HCT116 (cell line): ENCODE measurements at regions not wholly inside any gene's neighbourhood (a gene's known extent, or its start where the extent isn't known, plus 50 kb on each side); places are given as distances from the start of the nearest gene placed in this dataset.

Experiments used
- ATAC-seq: fragments of 200-7000 bp; cut with Tn5 transposase; 2 replicates; pipeline ENCODE4 v1.9.1; 2020; ENCODE audit warnings: mild to moderate bottlenecking, moderate library complexity
- BruUV-seq: library from RNA; stranded (reverse); fragments of 400-500 nt; replicated peaks from 2 replicates; lab custom pipeline; 2021; lab: Mats Ljungman, UMichigan
- CTCF ChIA-PET: fragments of 300-600 bp; sonication (Branson Sonifier 250); formaldehyde crosslinking; loops from one replicate; lab custom pipeline; 2021; ENCODE audit warnings: antibody characterized with exemption; lab: Charles Lee
- POLR2A ChIA-PET: fragments of 300-600, 350-600 bp; sonication (Branson Sonifier 250); formaldehyde crosslinking; loops from one replicate; lab custom pipeline; 2021; ENCODE audit warnings: antibody characterized with exemption; lab: Charles Lee
- RAD21 ChIA-PET, 2 experiments: fragments of 300-600 bp; sonication (Branson Sonifier 250); formaldehyde crosslinking; loops; one replicate each; lab custom pipeline; 2023; ENCODE audit warnings: low total read pairs in 2 of 2; ENCODE audit not compliant: uncharacterized antibody in 2 of 2, unreplicated experiment in 2 of 2, low non-redundant PET in 1 of 2; lab: Charles Lee
- DNase-seq: peaks from one replicate; pipeline ENCODE4 v3.0.0-alpha.2; 2010; ENCODE audit warnings: low read depth, low spot score
- H2AFZ ChIP-seq: fragments of 200-600 bp; shearing (Covaris generic), sonication (generic); 2 replicates; pipeline ENCODE4 v1.6.1; 2017; ENCODE audit warnings: low read depth, mixed run types, mixed read lengths, antibody characterized with exemption, low read length; ENCODE audit not compliant: poor library complexity, severe bottlenecking
- H3K27ac ChIP-seq: 2 replicates; pipeline ENCODE4 v1.5.1; 2012; ENCODE audit warnings: low read depth, low read length
- H3K27me3 ChIP-seq: fragments of 200-600 bp; sonication (generic); 2 replicates; pipeline ENCODE4 v1.6.1; 2016; ENCODE audit warnings: mixed run types, low read length, mixed read lengths; ENCODE audit not compliant: insufficient read depth
- H3K36me3 ChIP-seq, 2 experiments: fragments of 200-500 bp in 1 of 2; fragments of 200-600 bp in 1 of 2; sonication (Bioruptor generic) in 1 of 2; sonication (generic) in 1 of 2; 2 replicates each; pipeline versions ENCODE4 v1.5.1 to v1.6.1; 2014 to 2016; ENCODE audit warnings: low read length in 2 of 2, inconsistent platforms in 1 of 2, mixed read lengths in 1 of 2, mixed run types in 1 of 2; ENCODE audit not compliant: insufficient read depth in 2 of 2, control insufficient read depth in 1 of 2
- H3K4me1 ChIP-seq, 2 experiments: fragments of 200-600 bp in 1 of 2; sonication (generic) in 1 of 2; 2 replicates each; pipeline versions ENCODE4 v1.5.1 to v1.6.1; 2012 to 2017; ENCODE audit warnings: low read length in 2 of 2, inconsistent platforms in 1 of 2, mild to moderate bottlenecking in 1 of 2, mixed read lengths in 1 of 2, mixed run types in 1 of 2, moderate library complexity in 1 of 2; ENCODE audit not compliant: insufficient read depth in 2 of 2, control insufficient read depth in 1 of 2
- H3K4me2 ChIP-seq: fragments of 200-600 bp; sonication (generic); 2 replicates; pipeline ENCODE4 v1.6.1; 2017; ENCODE audit warnings: mixed run types, low read length, mixed read lengths
- H3K4me3 ChIP-seq, 2 experiments: fragments of 200-600 bp in 1 of 2; sonication (generic) in 1 of 2; replicated peaks in 1 of 2; 2 replicates each; pipeline ENCODE4 v1.5.1; 2011 to 2016; ENCODE audit warnings: low read length in 2 of 2, control low read depth in 1 of 2, low read depth in 1 of 2, mild to moderate bottlenecking in 1 of 2, mixed read lengths in 1 of 2, mixed run types in 1 of 2
- H3K79me2 ChIP-seq: fragments of 200-600 bp; sonication (generic); 2 replicates; pipeline ENCODE4 v1.6.1; 2017; ENCODE audit warnings: mild to moderate bottlenecking, mixed run types, low read length, moderate library complexity, mixed read lengths; ENCODE audit not compliant: insufficient read depth
- H3K9ac ChIP-seq: fragments of 200-600 bp; sonication (generic); 2 replicates; pipeline ENCODE4 v1.6.1; 2016; ENCODE audit warnings: low read length, mixed read lengths
- H3K9me2 ChIP-seq: fragments of 200-600 bp; sonication (generic), shearing (Covaris generic); 2 replicates; pipeline ENCODE4 v1.6.1; 2017; ENCODE audit warnings: mixed run types, mild to moderate bottlenecking, moderate library complexity; ENCODE audit not compliant: insufficient read depth
- H3K9me3 ChIP-seq, 2 experiments: fragments of 200-500 bp in 1 of 2; fragments of 200-600 bp in 1 of 2; sonication (Bioruptor generic) in 1 of 2; sonication (generic) in 1 of 2; 2 replicates each; pipeline ENCODE4 v1.6.1; 2014 to 2017; ENCODE audit warnings: low read length in 2 of 2, mixed read lengths in 2 of 2, inconsistent platforms in 1 of 2, low read depth in 1 of 2, mild to moderate bottlenecking in 1 of 2, mixed run types in 1 of 2, moderate library complexity in 1 of 2; ENCODE audit not compliant: control insufficient read depth in 1 of 2, insufficient read depth in 1 of 2
- H4K20me1 ChIP-seq: fragments of 200-600 bp; sonication (generic), shearing (Covaris generic); 2 replicates; pipeline ENCODE4 v1.6.1; 2017; ENCODE audit warnings: mixed run types, mild to moderate bottlenecking, moderate library complexity; ENCODE audit not compliant: insufficient read depth
- CBX3 ChIP-seq: IDR thresholded peaks from 2 replicates; pipeline ENCODE4 v1.6.1; 2012; ENCODE audit warnings: low read depth
- CEBPB ChIP-seq: IDR thresholded peaks from 2 replicates; pipeline ENCODE4 v1.6.1; 2012; ENCODE audit warnings: low read depth
- EGR1 ChIP-seq: IDR thresholded peaks from 2 replicates; pipeline ENCODE4 v1.6.1; 2012; ENCODE audit warnings: low read depth
- ELF1 ChIP-seq: IDR thresholded peaks from 2 replicates; pipeline ENCODE4 v1.6.1; 2012; ENCODE audit warnings: low read depth, borderline replicate concordance
- EZH2phosphoT487 ChIP-seq: fragments of 200-600 bp; IDR thresholded peaks from 2 replicates; pipeline ENCODE4 v1.6.1; 2018; ENCODE audit warnings: antibody characterized with exemption, borderline replicate concordance
- FOSL1 ChIP-seq: IDR thresholded peaks from 2 replicates; pipeline ENCODE4 v1.6.1; 2012; ENCODE audit warnings: low read depth
- POLR2A ChIP-seq: IDR thresholded peaks from 2 replicates; pipeline ENCODE4 v1.7.0; 2011; ENCODE audit warnings: borderline replicate concordance; ENCODE audit not compliant: insufficient read depth, insufficient read length; ENCODE audit errors: extremely low read depth
- POLR2AphosphoS5 ChIP-seq: IDR thresholded peaks from 2 replicates; pipeline ENCODE4 v1.6.1; 2011; ENCODE audit warnings: mild to moderate bottlenecking, low read depth, low read length, moderate library complexity
- RAD21 ChIP-seq: IDR thresholded peaks from 2 replicates; pipeline ENCODE4 v1.6.1; 2012; ENCODE audit warnings: low read depth, mild to moderate bottlenecking
- SIN3A ChIP-seq: IDR thresholded peaks from 2 replicates; pipeline ENCODE4 v1.6.1; 2012; ENCODE audit warnings: low read depth
- SP1 ChIP-seq: IDR thresholded peaks from 2 replicates; pipeline ENCODE4 v1.6.1; 2012; ENCODE audit warnings: low read depth
- TCF7L2 ChIP-seq: IDR thresholded peaks from 2 replicates; pipeline ENCODE4 v1.7.0; 2011; ENCODE audit warnings: borderline replicate concordance, inconsistent platforms; ENCODE audit not compliant: insufficient read depth, insufficient read length; ENCODE audit errors: extremely low read depth
- YY1 ChIP-seq: IDR thresholded peaks from 2 replicates; pipeline ENCODE4 v1.6.1; 2011; ENCODE audit warnings: low read length, low read depth, moderate library complexity, mild to moderate bottlenecking; ENCODE audit not compliant: insufficient replicate concordance; ENCODE audit errors: extremely low read depth
- ZFX ChIP-seq: fragments of 450-650 bp; IDR thresholded peaks from 2 replicates; pipeline ENCODE4 v1.6.1; 2017
- intact Hi-C: fragments of 100-400 bp; cut with micrococcal nuclease; formaldehyde crosslinking; loops from 2 replicates; pipeline ENCODE4 v1.10.0; 2022
- TF ChIP-seq, protein P1 (sequence below), 3 experiments: fragments of 200-600 bp in 1 of 3; sonication (generic) in 1 of 3; IDR thresholded peaks in 2 of 3; conservative IDR thresholded peaks in 1 of 3; 2 replicates each; pipeline ENCODE4 v1.5.1; 2012 to 2017; ENCODE audit warnings: low read depth in 2 of 3, low read length in 2 of 3, antibody characterized with exemption in 1 of 3, borderline replicate concordance in 1 of 3, control low read depth in 1 of 3, mild to moderate bottlenecking in 1 of 3, mixed read lengths in 1 of 3, mixed run types in 1 of 3, moderate library complexity in 1 of 3; ENCODE audit not compliant: insufficient read depth in 1 of 3
- TF ChIP-seq, protein P2 (sequence below): IDR thresholded peaks from 2 replicates; pipeline ENCODE4 v1.6.1; 2012
- TF ChIP-seq, protein P3 (sequence below): IDR thresholded peaks from 2 replicates; pipeline ENCODE4 v1.6.1; 2011; ENCODE audit warnings: mild to moderate bottlenecking, low read length, moderate library complexity; ENCODE audit not compliant: insufficient replicate concordance; ENCODE audit errors: extremely low read depth

DNA sequence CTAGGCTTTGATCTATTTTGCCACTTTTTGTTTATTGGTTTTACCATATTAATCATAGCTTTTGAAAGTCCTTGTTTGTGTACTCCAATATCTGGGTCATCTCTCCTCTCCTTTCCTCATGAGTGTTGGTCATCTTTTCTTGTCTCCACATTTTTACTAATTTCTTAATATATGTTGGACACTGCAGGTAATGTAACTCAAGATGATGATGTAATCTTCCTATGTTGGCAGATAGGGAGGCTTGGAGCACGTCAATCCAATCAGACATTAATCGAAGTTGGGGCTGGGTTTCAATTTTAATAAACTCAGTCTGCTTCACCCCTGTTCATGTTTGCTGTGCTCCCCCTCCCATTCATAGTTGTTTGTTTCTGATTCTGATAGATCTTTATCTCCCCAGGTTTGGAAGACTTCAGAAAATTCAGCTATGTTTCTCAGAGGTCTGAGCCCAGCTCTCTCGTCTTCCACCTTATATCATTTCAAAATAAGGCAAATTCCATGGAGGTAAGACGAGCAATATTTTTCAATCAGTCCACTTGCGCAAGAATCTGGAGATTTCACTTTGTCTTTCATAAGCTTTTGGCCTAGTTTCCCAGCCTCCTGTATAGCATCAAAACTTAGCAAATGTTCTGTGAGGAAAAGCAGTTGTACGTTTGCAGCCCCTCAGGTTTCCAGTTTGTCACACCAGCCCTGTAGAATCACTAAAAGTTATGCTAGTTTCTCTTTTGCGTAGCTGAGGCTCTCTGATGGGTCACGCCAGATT, 504.1 kb downstream of the TMTC2 start:
- no peak overlapping the region for H3K4me3 ChIP-seq
- H2AFZ ChIP-seq = no peak overlapping the region
- no TSS peak for BruUV-seq
- no peak overlapping the region for H3K9ac ChIP-seq
- H3K4me2 ChIP-seq = no peak overlapping the region
- intact Hi-C loops = no loop called here
- ChIA-PET RAD21 (no interaction called here), POLR2A (no interaction called here), CTCF (no interaction called here)
- no peaks in the 10 kb centered on the region for H3K36me3 ChIP-seq
- no peaks in the 10 kb centered on the region for H4K20me1 ChIP-seq
- H3K9me2 ChIP-seq = no peaks in the 10 kb centered on the region
- no peaks in the 10 kb centered on the region for H3K4me1 ChIP-seq
- ATAC-seq (no peak), DNase-seq (no peak)
- TF ChIP-seq EGR1 = no peak
- TF ChIP-seq, protein P1, sequence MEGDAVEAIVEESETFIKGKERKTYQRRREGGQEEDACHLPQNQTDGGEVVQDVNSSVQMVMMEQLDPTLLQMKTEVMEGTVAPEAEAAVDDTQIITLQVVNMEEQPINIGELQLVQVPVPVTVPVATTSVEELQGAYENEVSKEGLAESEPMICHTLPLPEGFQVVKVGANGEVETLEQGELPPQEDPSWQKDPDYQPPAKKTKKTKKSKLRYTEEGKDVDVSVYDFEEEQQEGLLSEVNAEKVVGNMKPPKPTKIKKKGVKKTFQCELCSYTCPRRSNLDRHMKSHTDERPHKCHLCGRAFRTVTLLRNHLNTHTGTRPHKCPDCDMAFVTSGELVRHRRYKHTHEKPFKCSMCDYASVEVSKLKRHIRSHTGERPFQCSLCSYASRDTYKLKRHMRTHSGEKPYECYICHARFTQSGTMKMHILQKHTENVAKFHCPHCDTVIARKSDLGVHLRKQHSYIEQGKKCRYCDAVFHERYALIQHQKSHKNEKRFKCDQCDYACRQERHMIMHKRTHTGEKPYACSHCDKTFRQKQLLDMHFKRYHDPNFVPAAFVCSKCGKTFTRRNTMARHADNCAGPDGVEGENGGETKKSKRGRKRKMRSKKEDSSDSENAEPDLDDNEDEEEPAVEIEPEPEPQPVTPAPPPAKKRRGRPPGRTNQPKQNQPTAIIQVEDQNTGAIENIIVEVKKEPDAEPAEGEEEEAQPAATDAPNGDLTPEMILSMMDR (IDR thresholded peaks at IDR 0.05 in 2 of 3, conservative IDR thresholded peaks at IDR 0.05 in 1 of 3; ENCODE audit: borderline replicate concordance in 1 of 3, insufficient read depth in 1 of 3, low read depth in 2 of 3, low read length in 2 of 3) = no peak
- no peak for TF ChIP-seq FOSL1
- no peak for TF ChIP-seq SIN3A
- TF ChIP-seq POLR2AphosphoS5 = no peak
- H3K9me3 ChIP-seq = no peaks in the 10 kb centered on the region
- no peaks in the 10 kb centered on the region for H3K79me2 ChIP-seq
- H3K27me3 ChIP-seq = no peaks in the 10 kb centered on the region
- H3K27ac ChIP-seq = no peak overlapping the region

DNA sequence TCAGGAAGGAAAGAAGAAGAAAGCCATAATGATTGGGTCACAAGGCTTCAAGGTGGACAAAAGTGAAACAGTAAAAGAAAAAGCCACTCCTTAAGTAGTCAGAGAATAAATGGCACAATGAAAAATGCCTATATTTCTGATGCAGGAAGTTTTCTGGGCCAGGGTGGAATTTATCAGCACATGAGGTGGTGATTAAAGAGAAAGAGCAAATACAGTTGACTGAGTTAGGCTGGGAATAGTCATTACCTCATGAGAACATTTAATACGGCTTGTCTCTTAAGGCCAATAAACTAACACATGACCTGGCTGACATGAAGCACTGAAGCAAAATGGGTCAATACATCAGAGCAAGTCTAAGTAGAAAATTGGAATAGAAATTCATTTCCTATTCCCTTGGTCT, 499.7 kb downstream of the TMTC2 start:
- BruUV-seq = no TSS peak
- RAD21 ChIA-PET = no interaction called here
- TF ChIP-seq SIN3A = no peak
- TF ChIP-seq YY1 = no peak
- no peak for TF ChIP-seq ELF1
- TF ChIP-seq TCF7L2 = no peak
- TF ChIP-seq ZFX = no peak
- no peak for TF ChIP-seq CBX3
- no peak for TF ChIP-seq EZH2phosphoT487
- TF ChIP-seq SP1 = no peak
- TF ChIP-seq, protein P2, sequence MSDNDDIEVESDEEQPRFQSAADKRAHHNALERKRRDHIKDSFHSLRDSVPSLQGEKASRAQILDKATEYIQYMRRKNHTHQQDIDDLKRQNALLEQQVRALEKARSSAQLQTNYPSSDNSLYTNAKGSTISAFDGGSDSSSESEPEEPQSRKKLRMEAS = no peak
- no peak for TF ChIP-seq RAD21
- TF ChIP-seq, protein P3, sequence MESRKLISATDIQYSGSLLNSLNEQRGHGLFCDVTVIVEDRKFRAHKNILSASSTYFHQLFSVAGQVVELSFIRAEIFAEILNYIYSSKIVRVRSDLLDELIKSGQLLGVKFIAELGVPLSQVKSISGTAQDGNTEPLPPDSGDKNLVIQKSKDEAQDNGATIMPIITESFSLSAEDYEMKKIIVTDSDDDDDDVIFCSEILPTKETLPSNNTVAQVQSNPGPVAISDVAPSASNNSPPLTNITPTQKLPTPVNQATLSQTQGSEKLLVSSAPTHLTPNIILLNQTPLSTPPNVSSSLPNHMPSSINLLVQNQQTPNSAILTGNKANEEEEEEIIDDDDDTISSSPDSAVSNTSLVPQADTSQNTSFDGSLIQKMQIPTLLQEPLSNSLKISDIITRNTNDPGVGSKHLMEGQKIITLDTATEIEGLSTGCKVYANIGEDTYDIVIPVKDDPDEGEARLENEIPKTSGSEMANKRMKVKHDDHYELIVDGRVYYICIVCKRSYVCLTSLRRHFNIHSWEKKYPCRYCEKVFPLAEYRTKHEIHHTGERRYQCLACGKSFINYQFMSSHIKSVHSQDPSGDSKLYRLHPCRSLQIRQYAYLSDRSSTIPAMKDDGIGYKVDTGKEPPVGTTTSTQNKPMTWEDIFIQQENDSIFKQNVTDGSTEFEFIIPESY = no peak
- TF ChIP-seq FOSL1 = no peak
- TF ChIP-seq CEBPB = no peak
- TF ChIP-seq POLR2A = no peak

More for the DNA sequence above, 499.7 kb downstream of the TMTC2 start:
- no peak for DNase-seq
- Histone ChIP-seq H2AFZ (no peak overlapping the region), H3K4me1 (no peaks in the 10 kb centered on the region), H3K27me3 (no peaks in the 10 kb centered on the region), H3K9me2 (no peaks in the 10 kb centered on the region), H3K9ac (no peak overlapping the region), H3K4me2 (no peak overlapping the region), H3K79me2 (no peaks in the 10 kb centered on the region), H3K36me3 (no peaks in the 10 kb centered on the region), H3K4me3 (no peak overlapping the region), H4K20me1 (no peaks in the 10 kb centered on the region), H3K9me3 (no peaks in the 10 kb centered on the region), H3K27ac (no peak overlapping the region)
- intact Hi-C loops = no loop called here
- CTCF ChIA-PET = no interaction called here
- ATAC-seq = no peak
- POLR2A ChIA-PET = no interaction called here
